WI38 (cell line): ENCODE measurements at regions not wholly inside any gene's neighbourhood (a gene's known extent, or its start where the extent isn't known, plus 50 kb on each side); places are given as distances from the start of the nearest gene placed in this dataset.

ENCODE experiments used
- H3K4me3 ChIP-seq: 2 replicates; pipeline ENCODE4 v1.5.1; 2011; ENCODE audit warnings: low read depth, mild to moderate bottlenecking, control low read depth, low read length
- CTCF ChIP-seq: IDR thresholded peaks from 2 replicates; pipeline ENCODE4 v1.5.1; 2012; ENCODE audit warnings: low read depth, mild to moderate bottlenecking, control low read depth, low read length

GRCh38 chr5:133706506-133707430 is 94.4 kb upstream of the FSTL4 start:
- H3K4me3 ChIP-seq, result no peak overlapping the region
- TF ChIP-seq CTCF, result no peak

GRCh38 chr5:133705331-133705730 is 93.0 kb upstream of the FSTL4 start:
- TF ChIP-seq CTCF, result no peak
- no peak overlapping the region for H3K4me3 ChIP-seq

GRCh38 chr5:133704411-133704810 is 92.1 kb upstream of the FSTL4 start:
- H3K4me3 ChIP-seq, result no peak overlapping the region
- no peak for TF ChIP-seq CTCF

GRCh38 chr5:133703935-133704334 is 91.6 kb upstream of the FSTL4 start:
- TF ChIP-seq CTCF, result no peak
- no peak overlapping the region for H3K4me3 ChIP-seq

GRCh38 chr5:133702791-133703770 is 90.7 kb upstream of the FSTL4 start:
- no peak overlapping the region for H3K4me3 ChIP-seq
- no peak for TF ChIP-seq CTCF

- no peak overlapping the region for H3K4me3 ChIP-seq
- no peak for TF ChIP-seq CTCF
These were observed 89.5 kb upstream of the FSTL4 start for GRCh38 chr5:133701871-133702270.
